ENCODE measurements at regions not wholly inside any gene's neighbourhood (a gene's known extent, or its start where the extent isn't known, plus 50 kb on each side); places are given as distances from the start of the nearest gene placed in this dataset.
"Not testable (repeated sequence)": the region's sequence is repeated elsewhere in the genome, so short reads cannot be mapped to it uniquely, and the experiment has no call there.

DNA sequence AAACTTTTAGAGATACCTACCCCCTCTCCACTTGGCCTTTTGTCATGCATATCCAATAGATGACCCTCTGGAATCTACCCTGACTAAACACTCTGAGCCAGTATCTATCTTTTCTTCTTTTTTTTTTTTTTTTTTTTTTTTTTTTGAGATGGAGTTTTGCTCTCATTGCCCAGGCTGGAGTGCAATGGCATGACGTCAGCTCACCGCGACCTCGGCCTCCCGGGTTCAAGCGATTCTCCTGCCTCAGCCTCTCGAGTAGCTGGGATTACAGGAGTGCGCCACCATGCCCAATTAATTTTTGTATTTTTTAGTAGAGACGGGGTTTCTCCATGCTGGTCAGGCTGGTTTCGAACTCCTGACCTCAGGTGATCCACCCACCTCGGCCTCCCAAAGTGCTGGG lies 50.8 kb upstream of the GRIN2B start:
- 77% methylated on average over 11 of the region's 11 CpGs for WGBS
- not testable (repeated sequence) for H3K27ac ChIP-seq (ENCODE audit: low read depth in 1 of 2, low read length in 2 of 2); H3K4me3 ChIP-seq (ENCODE audit: low read depth in 1 of 3, low read length in 3 of 3); H3K4me1 ChIP-seq (ENCODE audit: control insufficient read depth in 4 of 4, insufficient read depth in 4 of 4, low read length in 3 of 4); H3K36me3 ChIP-seq (ENCODE audit: control insufficient read depth in 4 of 4, insufficient read depth in 3 of 4, low read depth in 1 of 4, low read length in 3 of 4); H3K9ac ChIP-seq (ENCODE audit: low read depth in 1 of 2, low read length in 2 of 2); DNase-seq (ENCODE audit: low spot score); H3K9me3 ChIP-seq (ENCODE audit: control insufficient read depth in 4 of 4, low read length in 3 of 4); H3K27me3 ChIP-seq (ENCODE audit: control insufficient read depth in 4 of 4, insufficient read depth in 4 of 4, low read length in 3 of 4)

DNA sequence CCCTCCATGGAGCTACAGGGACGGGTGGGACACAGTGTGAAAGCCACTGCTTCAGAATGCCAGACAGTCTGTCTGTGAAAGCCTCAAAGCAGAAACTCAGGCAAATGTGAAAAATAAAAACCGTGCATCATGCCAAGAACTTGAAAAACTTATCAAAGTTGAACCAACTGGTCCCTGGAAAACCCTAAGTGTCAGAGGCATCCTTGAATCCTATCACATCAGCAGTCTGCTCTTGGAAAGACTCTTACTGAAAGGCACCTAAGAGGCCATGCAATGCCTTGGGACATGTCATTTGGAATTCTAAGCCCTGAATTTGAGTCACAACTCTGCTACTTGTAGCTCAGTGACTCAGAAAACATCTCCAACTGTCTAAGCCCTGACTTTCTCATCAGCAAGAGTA lies 62.4 kb upstream of the GRIN2B start:
- 49% methylated on average over 2 of the region's 2 CpGs for WGBS
- H3K36me3 ChIP-seq (ENCODE audit: control insufficient read depth in 4 of 4, insufficient read depth in 3 of 4, low read depth in 1 of 4, low read length in 3 of 4): no peaks in the 10 kb centered on the region

More for the DNA sequence above, 62.4 kb upstream of the GRIN2B start:
- Histone ChIP-seq H3K9ac (ENCODE audit: low read depth in 1 of 2, low read length in 2 of 2) (no peak overlapping the region), H3K9me3 (ENCODE audit: control insufficient read depth in 4 of 4, low read length in 3 of 4) (peaks cover 0 to 3% (median 0%) of the 10 kb centered on the region in 4 donors), H3K4me3 (ENCODE audit: low read depth in 1 of 3, low read length in 3 of 3) (no peak overlapping the region), H3K27ac (ENCODE audit: low read depth in 1 of 2, low read length in 2 of 2) (no peak overlapping the region), H3K27me3 (ENCODE audit: control insufficient read depth in 4 of 4, insufficient read depth in 4 of 4, low read length in 3 of 4) (no peaks in the 10 kb centered on the region), H3K4me1 (ENCODE audit: control insufficient read depth in 4 of 4, insufficient read depth in 4 of 4, low read length in 3 of 4) (no peaks in the 10 kb centered on the region)
- DNase-seq (ENCODE audit: low spot score): no peak
- TF ChIP-seq RAD21 (IDR thresholded peaks at IDR 0.05) (no peak), GABPA (IDR thresholded peaks at IDR 0.05 in 1 of 2, conservative IDR thresholded peaks at IDR 0.05 in 1 of 2) (no peak), FOXA1 (IDR thresholded peaks at IDR 0.05) (no peak), RXRA (IDR thresholded peaks at IDR 0.05) (no peak), HNF4G (IDR thresholded peaks at IDR 0.05) (no peak), HNF4A (conservative IDR thresholded peaks at IDR 0.05) (no peak), FOXA2 (IDR thresholded peaks at IDR 0.05) (no peak), SP1 (IDR thresholded peaks at IDR 0.05) (no peak), TAF1 (conservative IDR thresholded peaks at IDR 0.05) (no peak), EGR1 (IDR thresholded peaks at IDR 0.05; ENCODE audit: low read depth in 2 of 2) (no peak), NR2F2 (IDR thresholded peaks at IDR 0.05) (no peak), YY1 (IDR thresholded peaks at IDR 0.05) (no peak), JUND (IDR thresholded peaks at IDR 0.05) (no peak)
- TF ChIP-seq, protein P1, sequence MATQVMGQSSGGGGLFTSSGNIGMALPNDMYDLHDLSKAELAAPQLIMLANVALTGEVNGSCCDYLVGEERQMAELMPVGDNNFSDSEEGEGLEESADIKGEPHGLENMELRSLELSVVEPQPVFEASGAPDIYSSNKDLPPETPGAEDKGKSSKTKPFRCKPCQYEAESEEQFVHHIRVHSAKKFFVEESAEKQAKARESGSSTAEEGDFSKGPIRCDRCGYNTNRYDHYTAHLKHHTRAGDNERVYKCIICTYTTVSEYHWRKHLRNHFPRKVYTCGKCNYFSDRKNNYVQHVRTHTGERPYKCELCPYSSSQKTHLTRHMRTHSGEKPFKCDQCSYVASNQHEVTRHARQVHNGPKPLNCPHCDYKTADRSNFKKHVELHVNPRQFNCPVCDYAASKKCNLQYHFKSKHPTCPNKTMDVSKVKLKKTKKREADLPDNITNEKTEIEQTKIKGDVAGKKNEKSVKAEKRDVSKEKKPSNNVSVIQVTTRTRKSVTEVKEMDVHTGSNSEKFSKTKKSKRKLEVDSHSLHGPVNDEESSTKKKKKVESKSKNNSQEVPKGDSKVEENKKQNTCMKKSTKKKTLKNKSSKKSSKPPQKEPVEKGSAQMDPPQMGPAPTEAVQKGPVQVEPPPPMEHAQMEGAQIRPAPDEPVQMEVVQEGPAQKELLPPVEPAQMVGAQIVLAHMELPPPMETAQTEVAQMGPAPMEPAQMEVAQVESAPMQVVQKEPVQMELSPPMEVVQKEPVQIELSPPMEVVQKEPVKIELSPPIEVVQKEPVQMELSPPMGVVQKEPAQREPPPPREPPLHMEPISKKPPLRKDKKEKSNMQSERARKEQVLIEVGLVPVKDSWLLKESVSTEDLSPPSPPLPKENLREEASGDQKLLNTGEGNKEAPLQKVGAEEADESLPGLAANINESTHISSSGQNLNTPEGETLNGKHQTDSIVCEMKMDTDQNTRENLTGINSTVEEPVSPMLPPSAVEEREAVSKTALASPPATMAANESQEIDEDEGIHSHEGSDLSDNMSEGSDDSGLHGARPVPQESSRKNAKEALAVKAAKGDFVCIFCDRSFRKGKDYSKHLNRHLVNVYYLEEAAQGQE (IDR thresholded peaks at IDR 0.05): no peak
- TF ChIP-seq, protein P2, sequence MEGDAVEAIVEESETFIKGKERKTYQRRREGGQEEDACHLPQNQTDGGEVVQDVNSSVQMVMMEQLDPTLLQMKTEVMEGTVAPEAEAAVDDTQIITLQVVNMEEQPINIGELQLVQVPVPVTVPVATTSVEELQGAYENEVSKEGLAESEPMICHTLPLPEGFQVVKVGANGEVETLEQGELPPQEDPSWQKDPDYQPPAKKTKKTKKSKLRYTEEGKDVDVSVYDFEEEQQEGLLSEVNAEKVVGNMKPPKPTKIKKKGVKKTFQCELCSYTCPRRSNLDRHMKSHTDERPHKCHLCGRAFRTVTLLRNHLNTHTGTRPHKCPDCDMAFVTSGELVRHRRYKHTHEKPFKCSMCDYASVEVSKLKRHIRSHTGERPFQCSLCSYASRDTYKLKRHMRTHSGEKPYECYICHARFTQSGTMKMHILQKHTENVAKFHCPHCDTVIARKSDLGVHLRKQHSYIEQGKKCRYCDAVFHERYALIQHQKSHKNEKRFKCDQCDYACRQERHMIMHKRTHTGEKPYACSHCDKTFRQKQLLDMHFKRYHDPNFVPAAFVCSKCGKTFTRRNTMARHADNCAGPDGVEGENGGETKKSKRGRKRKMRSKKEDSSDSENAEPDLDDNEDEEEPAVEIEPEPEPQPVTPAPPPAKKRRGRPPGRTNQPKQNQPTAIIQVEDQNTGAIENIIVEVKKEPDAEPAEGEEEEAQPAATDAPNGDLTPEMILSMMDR (IDR thresholded peaks at IDR 0.05; ENCODE audit: low read depth, low read length, missing input control): no peak
- TF ChIP-seq, protein P3, sequence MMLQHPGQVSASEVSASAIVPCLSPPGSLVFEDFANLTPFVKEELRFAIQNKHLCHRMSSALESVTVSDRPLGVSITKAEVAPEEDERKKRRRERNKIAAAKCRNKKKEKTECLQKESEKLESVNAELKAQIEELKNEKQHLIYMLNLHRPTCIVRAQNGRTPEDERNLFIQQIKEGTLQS (IDR thresholded peaks at IDR 0.05): no peak
- TF ChIP-seq, protein P4, sequence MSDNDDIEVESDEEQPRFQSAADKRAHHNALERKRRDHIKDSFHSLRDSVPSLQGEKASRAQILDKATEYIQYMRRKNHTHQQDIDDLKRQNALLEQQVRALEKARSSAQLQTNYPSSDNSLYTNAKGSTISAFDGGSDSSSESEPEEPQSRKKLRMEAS (IDR thresholded peaks at IDR 0.05): no peak
- TF ChIP-seq, protein P5, sequence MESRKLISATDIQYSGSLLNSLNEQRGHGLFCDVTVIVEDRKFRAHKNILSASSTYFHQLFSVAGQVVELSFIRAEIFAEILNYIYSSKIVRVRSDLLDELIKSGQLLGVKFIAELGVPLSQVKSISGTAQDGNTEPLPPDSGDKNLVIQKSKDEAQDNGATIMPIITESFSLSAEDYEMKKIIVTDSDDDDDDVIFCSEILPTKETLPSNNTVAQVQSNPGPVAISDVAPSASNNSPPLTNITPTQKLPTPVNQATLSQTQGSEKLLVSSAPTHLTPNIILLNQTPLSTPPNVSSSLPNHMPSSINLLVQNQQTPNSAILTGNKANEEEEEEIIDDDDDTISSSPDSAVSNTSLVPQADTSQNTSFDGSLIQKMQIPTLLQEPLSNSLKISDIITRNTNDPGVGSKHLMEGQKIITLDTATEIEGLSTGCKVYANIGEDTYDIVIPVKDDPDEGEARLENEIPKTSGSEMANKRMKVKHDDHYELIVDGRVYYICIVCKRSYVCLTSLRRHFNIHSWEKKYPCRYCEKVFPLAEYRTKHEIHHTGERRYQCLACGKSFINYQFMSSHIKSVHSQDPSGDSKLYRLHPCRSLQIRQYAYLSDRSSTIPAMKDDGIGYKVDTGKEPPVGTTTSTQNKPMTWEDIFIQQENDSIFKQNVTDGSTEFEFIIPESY (IDR thresholded peaks at IDR 0.05): no peak

All from liver (tissue), 8 donors.